ENCODE measurements at regions not wholly inside any gene's neighbourhood (a gene's known extent, or its start where the extent isn't known, plus 50 kb on each side); places are given as distances from the start of the nearest gene placed in this dataset.

GRCh38 chr14:65329481-65329880 lies 83.0 kb upstream of the FUT8 start:
- TF ChIP-seq CTCF (IDR thresholded peaks at IDR 0.05; ENCODE audit: control extremely low read depth, extremely low read depth, low read depth, missing control alignments) = no peak
- CTCF ChIA-PET = interaction anchor here (0.8 to 2.5 kb wide), 8 partner anchors 9 to 343 kb away, joined by 3 to 21 read pairs (median 4); partner anchors contain the start of gene FNTB
- POLR2A ChIA-PET = interaction anchor here (0.9 kb wide), 1 partner anchor 84 kb away, joined by 3 read pairs; no protein-coding TSS in a partner anchor
- no peak for DNase-seq (ENCODE audit: extremely low spot score)

GRCh38 chr14:65329911-65330310 lies 82.6 kb upstream of the FUT8 start:
- CTCF ChIA-PET = interaction anchor here (0.8 to 2.5 kb wide), 7 partner anchors 8 to 343 kb away, joined by 3 to 21 read pairs (median 4); partner anchors contain the start of gene FNTB
- POLR2A ChIA-PET = no interaction called here
- DNase-seq (ENCODE audit: extremely low spot score) = no peak
- no peak for TF ChIP-seq CTCF (IDR thresholded peaks at IDR 0.05; ENCODE audit: control extremely low read depth, extremely low read depth, low read depth, missing control alignments)

GRCh38 chr14:65330416-65330815 lies 82.1 kb upstream of the FUT8 start:
- no peak for TF ChIP-seq CTCF (IDR thresholded peaks at IDR 0.05; ENCODE audit: control extremely low read depth, extremely low read depth, low read depth, missing control alignments)
- CTCF ChIA-PET = interaction anchor here (1.0 to 2.6 kb wide), 6 partner anchors 11 to 344 kb away, joined by 3 to 21 read pairs (median 6); partner anchors contain the start of gene FNTB
- POLR2A ChIA-PET = no interaction called here
- no peak for DNase-seq (ENCODE audit: extremely low spot score)

- DNase-seq (ENCODE audit: extremely low spot score) = no peak
- ChIA-PET CTCF (interaction anchor here (0.8 to 4.5 kb wide), 6 partner anchors 11 to 84 kb away, joined by 3 to 40 read pairs (median 6); no protein-coding TSS in a partner anchor), POLR2A (interaction anchor here (0.6 to 1.0 kb wide), 2 partner anchors 19 to 20 kb away, joined by 3 to 4 read pairs; no protein-coding TSS in a partner anchor)
- TF ChIP-seq CTCF (IDR thresholded peaks at IDR 0.05; ENCODE audit: control extremely low read depth, extremely low read depth, low read depth, missing control alignments) = no peak
Observed at GRCh38 chr14:65331652-65332051, 80.9 kb upstream of the FUT8 start.

- no peak for TF ChIP-seq CTCF (IDR thresholded peaks at IDR 0.05; ENCODE audit: control extremely low read depth, extremely low read depth, low read depth, missing control alignments)
- no peak for DNase-seq (ENCODE audit: extremely low spot score)
- ChIA-PET POLR2A (interaction anchor here (0.6 to 1.0 kb wide), 2 partner anchors 19 to 21 kb away, joined by 3 to 4 read pairs; no protein-coding TSS in a partner anchor), CTCF (interaction anchor here (0.7 to 4.5 kb wide), 8 partner anchors 11 to 168 kb away, joined by 3 to 40 read pairs (median 5); no protein-coding TSS in a partner anchor)
Observed at GRCh38 chr14:65332141-65332871, 80.2 kb upstream of the FUT8 start.

GRCh38 chr14:65333943-65334687 lies 78.4 kb upstream of the FUT8 start:
- CTCF ChIA-PET = interaction anchor here (0.8 to 4.5 kb wide), 8 partner anchors 10 to 78 kb away, joined by 3 to 40 read pairs (median 3); no protein-coding TSS in a partner anchor
- no peak for TF ChIP-seq CTCF (IDR thresholded peaks at IDR 0.05; ENCODE audit: control extremely low read depth, extremely low read depth, low read depth, missing control alignments)
- DNase-seq (ENCODE audit: extremely low spot score) = no peak
- POLR2A ChIA-PET = no interaction called here
